SU-DHL-6 (cell line): ENCODE measurements at regions not wholly inside any gene's neighbourhood (a gene's known extent, or its start where the extent isn't known, plus 50 kb on each side); places are given as distances from the start of the nearest gene placed in this dataset.

Experiments used
- H2AFZ ChIP-seq: fragments of 200-600 bp; sonication (generic); 2 replicates; pipeline ENCODE4 v1.6.1; 2014; ENCODE audit warnings: low read depth, mild to moderate bottlenecking, moderate library complexity, mixed read lengths, antibody characterized with exemption, low read length; ENCODE audit not compliant: severe bottlenecking
- H3F3A ChIP-seq: fragments of 200-600 bp; shearing (Covaris generic); 2 replicates; pipeline ENCODE4 v1.6.0; 2016; ENCODE audit warnings: antibody characterized with exemption, mild to moderate bottlenecking; ENCODE audit not compliant: insufficient read depth
- H3K27ac ChIP-seq: fragments of 200-600 bp; sonication (generic); 2 replicates; pipeline ENCODE4 v1.5.1; 2016; ENCODE audit warnings: low read depth, mild to moderate bottlenecking, low read length, moderate library complexity, mixed read lengths
- H3K27me3 ChIP-seq: fragments of 200-600 bp; sonication (generic), shearing (Covaris generic); 2 replicates; pipeline ENCODE4 v1.6.0; 2014; ENCODE audit warnings: mild to moderate bottlenecking, low read length
- H3K36me3 ChIP-seq: fragments of 200-600 bp; sonication (generic); 2 replicates; pipeline ENCODE4 v1.6.1; 2014; ENCODE audit warnings: mild to moderate bottlenecking, low read length, mixed read lengths
- H3K4me2 ChIP-seq: fragments of 300-600, 200-600 bp; shearing (Covaris generic), sonication (generic); 2 replicates; pipeline ENCODE4 v1.6.0; 2014; ENCODE audit warnings: low read length, low read depth, mild to moderate bottlenecking; ENCODE audit not compliant: poor library complexity, severe bottlenecking
- H3K4me3 ChIP-seq: fragments of 200-600 bp; sonication (generic); 2 replicates; pipeline ENCODE4 v1.5.1; 2014; ENCODE audit warnings: antibody characterized with exemption, low read length, mild to moderate bottlenecking, mixed read lengths; ENCODE audit not compliant: insufficient read depth, poor library complexity, severe bottlenecking
- H3K79me2 ChIP-seq: fragments of 200-600 bp; sonication (generic); 2 replicates; pipeline ENCODE4 v1.6.1; 2014; ENCODE audit warnings: mild to moderate bottlenecking, low read length, moderate library complexity; ENCODE audit not compliant: insufficient read depth
- H3K9ac ChIP-seq: fragments of 200-600 bp; sonication (generic); 2 replicates; pipeline ENCODE4 v1.7.0; 2014; ENCODE audit warnings: mild to moderate bottlenecking, low read length
- H3K9me2 ChIP-seq: fragments of 200-600 bp; sonication (generic); replicated peaks from 2 replicates; pipeline ENCODE4 v1.6.1; 2014; ENCODE audit warnings: low read length; ENCODE audit not compliant: insufficient read depth
- H3K9me3 ChIP-seq: fragments of 200-600 bp; sonication (generic); 2 replicates; pipeline ENCODE4 v1.6.1; 2014; ENCODE audit warnings: low read length, mixed read lengths; ENCODE audit not compliant: insufficient read depth
- H4K20me1 ChIP-seq: fragments of 200-600 bp; sonication (generic); 2 replicates; pipeline ENCODE4 v1.6.1; 2014; ENCODE audit warnings: low read depth, mild to moderate bottlenecking, antibody characterized with exemption, low read length, moderate library complexity, mixed read lengths
- CTCF ChIP-seq: fragments of 200-600 bp; sonication (generic); IDR thresholded peaks from one replicate; pipeline ENCODE4 v1.5.1; 2017; ENCODE audit warnings: antibody characterized with exemption, mild to moderate bottlenecking, low read length, moderate library complexity; ENCODE audit not compliant: insufficient read depth, poor library complexity, severe bottlenecking
- EZH2phosphoT487 ChIP-seq: fragments of 200-600 bp; sonication (generic), shearing (Covaris generic); conservative IDR thresholded peaks from 2 replicates; pipeline ENCODE4 v1.6.1; 2018; ENCODE audit warnings: mild to moderate bottlenecking, antibody characterized with exemption, low read length, moderate library complexity, mixed read lengths

GRCh38 chr16:35572186-35572585 lies 2112.8 kb downstream of the TP53TG3F start:
- Histone ChIP-seq H3K9ac (no peak overlapping the region), H3K4me3 (no peak overlapping the region), H3K27ac (no peak overlapping the region), H4K20me1 (no peaks in the 10 kb centered on the region), H3F3A (no peaks in the 10 kb centered on the region), H3K79me2 (no peaks in the 10 kb centered on the region), H3K4me2 (no peak overlapping the region), H3K9me3 (no peaks in the 10 kb centered on the region), H2AFZ (no peak overlapping the region), H3K27me3 (no peaks in the 10 kb centered on the region), H3K36me3 (no peaks in the 10 kb centered on the region), H3K9me2 (no peaks in the 10 kb centered on the region)
- no peak for TF ChIP-seq CTCF
- no peak for TF ChIP-seq EZH2phosphoT487

- Histone ChIP-seq H3K4me3 (no peak overlapping the region), H3K4me2 (no peak overlapping the region)
- TF ChIP-seq CTCF (no peak), EZH2phosphoT487 (no peak)
These were observed 2114.0 kb downstream of the TP53TG3F start for GRCh38 chr16:35573407-35573806.

GRCh38 chr16:35574011-35574410 lies 2114.6 kb downstream of the TP53TG3F start:
- Histone ChIP-seq H3K27me3 (no peaks in the 10 kb centered on the region), H3F3A (no peaks in the 10 kb centered on the region), H3K79me2 (no peaks in the 10 kb centered on the region), H3K9ac (no peak overlapping the region), H2AFZ (no peak overlapping the region), H3K4me2 (no peak overlapping the region), H3K9me3 (no peaks in the 10 kb centered on the region), H3K36me3 (no peaks in the 10 kb centered on the region), H4K20me1 (no peaks in the 10 kb centered on the region), H3K4me3 (no peak overlapping the region), H3K9me2 (no peaks in the 10 kb centered on the region), H3K27ac (no peak overlapping the region)
- TF ChIP-seq CTCF (no peak), EZH2phosphoT487 (no peak)

More at GRCh38 chr16:35573407-35573806, 2114.0 kb downstream of the TP53TG3F start:
- no peak overlapping the region for H3K27ac ChIP-seq
- H3K36me3 ChIP-seq = no peaks in the 10 kb centered on the region
- H3K79me2 ChIP-seq = no peaks in the 10 kb centered on the region
- H2AFZ ChIP-seq = no peak overlapping the region
- H3K9me3 ChIP-seq = no peaks in the 10 kb centered on the region
- H3K9ac ChIP-seq = no peak overlapping the region
- H4K20me1 ChIP-seq = no peaks in the 10 kb centered on the region
- H3K9me2 ChIP-seq = no peaks in the 10 kb centered on the region
- H3K27me3 ChIP-seq = no peaks in the 10 kb centered on the region
- H3F3A ChIP-seq = no peaks in the 10 kb centered on the region
